NCI-H226 (cell line): ENCODE measurements at regions not wholly inside any gene's neighbourhood (a gene's known extent, or its start where the extent isn't known, plus 50 kb on each side); places are given as distances from the start of the nearest gene placed in this dataset.

Experiments used
- DNase-seq: peaks from one replicate; pipeline ENCODE4 v3.0.0-alpha.2; 2015

GRCh38 chr2:20562540-20563225 is 88.2 kb downstream of the HS1BP3 start:
- no peak for DNase-seq

- DNase-seq = no peak
Measured at GRCh38 chr2:20563251-20563650, 87.6 kb downstream of the HS1BP3 start.

- DNase-seq = no peak
Measured at GRCh38 chr2:20563833-20564232, 87.1 kb downstream of the HS1BP3 start.

GRCh38 chr2:20565101-20565622 is 85.7 kb downstream of the HS1BP3 start:
- no peak for DNase-seq

GRCh38 chr2:20565623-20566236 is 85.2 kb downstream of the HS1BP3 start:
- DNase-seq = no peak

GRCh38 chr2:20566331-20566730 is 84.6 kb downstream of the HS1BP3 start:
- DNase-seq = no peak

- no peak for DNase-seq
Measured at GRCh38 chr2:20567159-20567925, 83.6 kb downstream of the HS1BP3 start.
